Upper lobe of right lung (tissue), 1 donor: ENCODE measurements at regions not wholly inside any gene's neighbourhood (a gene's known extent, or its start where the extent isn't known, plus 50 kb on each side); places are given as distances from the start of the nearest gene placed in this dataset.
A peak's percentile ranks its signal among the peaks of the same experiment; 100 is the strongest.

Source experiments
- ATAC-seq: fragments of 200-7000 bp; cut with Tn5 transposase; one replicate; pipeline ENCODE4 v1.9.1; 2020; ENCODE audit warnings: mild to moderate bottlenecking, moderate library complexity
- DNase-seq: peaks from one replicate; pipeline ENCODE4 v3.0.0-alpha.2; 2020
- H3K27ac ChIP-seq: fragments of 200-600 bp; one replicate; pipeline ENCODE4 v1.8.0; 2022
- H3K27me3 ChIP-seq: fragments of 200-600 bp; one replicate; pipeline ENCODE4 v1.8.0; 2022; ENCODE audit warnings: mild to moderate bottlenecking
- H3K36me3 ChIP-seq: fragments of 200-600 bp; one replicate; pipeline ENCODE4 v1.8.0; 2022
- H3K4me1 ChIP-seq: fragments of 200-600 bp; one replicate; pipeline ENCODE4 v1.8.0; 2022
- H3K4me3 ChIP-seq: fragments of 200-600 bp; one replicate; pipeline ENCODE4 v1.8.0; 2022; ENCODE audit warnings: mild to moderate bottlenecking
- H3K9me3 ChIP-seq: fragments of 200-600 bp; one replicate; pipeline ENCODE4 v1.8.0; 2022
- intact Hi-C: fragments of 100-400 bp; cut with DNase I; formaldehyde crosslinking; loops from one replicate; pipeline ENCODE4 v1.11.0; 2022
- TF ChIP-seq, protein P1 (sequence below): fragments of 200-600 bp; IDR thresholded peaks from one replicate; pipeline ENCODE4 v1.8.0; 2022; ENCODE audit warnings: antibody characterized with exemption
- donor health status: DM: no; HTN: yes; CAD: no; lungs with severe emphysema.

GRCh38 chr13:78137404-78138142, 218.9 kb upstream of the EDNRB start:
- Histone ChIP-seq H3K4me3 (no peak overlapping the region), H3K36me3 (no peaks in the 10 kb centered on the region), H3K4me1 (no peaks in the 10 kb centered on the region), H3K9me3 (no peaks in the 10 kb centered on the region), H3K27ac (no peak overlapping the region), H3K27me3 (no peaks in the 10 kb centered on the region)
- TF ChIP-seq, protein P1, sequence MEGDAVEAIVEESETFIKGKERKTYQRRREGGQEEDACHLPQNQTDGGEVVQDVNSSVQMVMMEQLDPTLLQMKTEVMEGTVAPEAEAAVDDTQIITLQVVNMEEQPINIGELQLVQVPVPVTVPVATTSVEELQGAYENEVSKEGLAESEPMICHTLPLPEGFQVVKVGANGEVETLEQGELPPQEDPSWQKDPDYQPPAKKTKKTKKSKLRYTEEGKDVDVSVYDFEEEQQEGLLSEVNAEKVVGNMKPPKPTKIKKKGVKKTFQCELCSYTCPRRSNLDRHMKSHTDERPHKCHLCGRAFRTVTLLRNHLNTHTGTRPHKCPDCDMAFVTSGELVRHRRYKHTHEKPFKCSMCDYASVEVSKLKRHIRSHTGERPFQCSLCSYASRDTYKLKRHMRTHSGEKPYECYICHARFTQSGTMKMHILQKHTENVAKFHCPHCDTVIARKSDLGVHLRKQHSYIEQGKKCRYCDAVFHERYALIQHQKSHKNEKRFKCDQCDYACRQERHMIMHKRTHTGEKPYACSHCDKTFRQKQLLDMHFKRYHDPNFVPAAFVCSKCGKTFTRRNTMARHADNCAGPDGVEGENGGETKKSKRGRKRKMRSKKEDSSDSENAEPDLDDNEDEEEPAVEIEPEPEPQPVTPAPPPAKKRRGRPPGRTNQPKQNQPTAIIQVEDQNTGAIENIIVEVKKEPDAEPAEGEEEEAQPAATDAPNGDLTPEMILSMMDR: peak; percentile 75
- DNase-seq: no peak
- intact Hi-C loops: loop anchor here (10.0 kb wide), 1 partner anchor 837 kb away; no protein-coding TSS in a partner anchor
- peak; percentile 95 for ATAC-seq

GRCh38 chr13:78136966-78137365, 218.3 kb upstream of the EDNRB start:
- DNase-seq (no peak), ATAC-seq (no peak)
- intact Hi-C loops: loop anchor here (10.0 kb wide), 1 partner anchor 838 kb away; no protein-coding TSS in a partner anchor
- no peaks in the 10 kb centered on the region for H3K27me3 ChIP-seq
- TF ChIP-seq, protein P1: no peak
- no peaks in the 10 kb centered on the region for H3K9me3 ChIP-seq
- no peak overlapping the region for H3K27ac ChIP-seq
- H3K4me3 ChIP-seq: no peak overlapping the region
- no peaks in the 10 kb centered on the region for H3K4me1 ChIP-seq
- H3K36me3 ChIP-seq: no peaks in the 10 kb centered on the region

- Histone ChIP-seq H3K9me3 (no peaks in the 10 kb centered on the region), H3K4me1 (no peaks in the 10 kb centered on the region), H3K4me3 (no peak overlapping the region), H3K36me3 (no peaks in the 10 kb centered on the region), H3K27me3 (no peaks in the 10 kb centered on the region), H3K27ac (no peak overlapping the region)
- ATAC-seq (no peak), DNase-seq (no peak)
- intact Hi-C loops: loop anchor here (10.0 kb wide), 1 partner anchor 841 kb away; no protein-coding TSS in a partner anchor
- TF ChIP-seq, protein P1: no peak
Observed at GRCh38 chr13:78133511-78133910, 214.9 kb upstream of the EDNRB start.

DNA sequence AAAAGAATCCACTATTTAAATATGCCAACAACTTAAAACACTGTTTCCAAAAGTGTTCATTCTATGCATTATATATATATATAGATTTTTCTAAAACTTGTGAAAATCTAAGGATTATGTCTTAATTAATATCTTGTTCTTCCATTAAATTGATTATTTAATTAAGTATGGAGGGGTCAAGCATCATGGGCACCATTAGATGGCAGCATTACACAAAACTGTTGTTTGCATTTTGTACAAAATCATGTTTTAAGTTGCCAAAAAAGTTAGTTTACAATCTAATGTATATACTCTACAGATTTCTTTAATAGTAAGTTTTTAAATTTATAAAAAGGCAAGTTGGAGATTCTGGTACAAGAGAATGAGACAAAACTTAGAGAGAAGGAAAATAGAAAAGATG, 213.2 kb upstream of the EDNRB start:
- Histone ChIP-seq H3K36me3 (no peaks in the 10 kb centered on the region), H3K9me3 (no peaks in the 10 kb centered on the region), H3K4me1 (no peaks in the 10 kb centered on the region), H3K27ac (no peak overlapping the region), H3K27me3 (no peaks in the 10 kb centered on the region), H3K4me3 (no peak overlapping the region)
- DNase-seq: no peak
- no peak for ATAC-seq
- intact Hi-C loops: loop anchor here (10.0 kb wide), 1 partner anchor 843 kb away; no protein-coding TSS in a partner anchor
- TF ChIP-seq, protein P1: no peak

DNA sequence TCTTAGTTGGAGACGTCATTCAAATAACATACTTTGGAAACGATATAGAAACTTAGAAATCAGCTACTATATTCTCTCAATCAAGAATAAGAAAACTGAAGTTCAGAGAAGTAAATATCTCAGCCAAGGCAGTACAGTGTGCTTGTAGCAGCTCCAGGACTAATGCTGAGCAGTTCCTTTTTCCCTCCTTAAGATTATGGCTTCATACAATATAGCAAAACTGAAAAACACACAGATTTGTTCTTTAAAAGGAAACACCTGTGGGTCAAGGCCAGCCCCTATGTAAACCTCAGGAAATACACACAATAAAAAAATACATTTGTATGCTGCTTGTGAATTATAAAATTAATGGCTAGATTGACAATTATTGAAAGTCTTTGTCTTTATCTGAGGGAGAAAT, 212.7 kb upstream of the EDNRB start:
- Histone ChIP-seq H3K4me3 (no peak overlapping the region), H3K27me3 (no peaks in the 10 kb centered on the region), H3K27ac (no peak overlapping the region), H3K36me3 (no peaks in the 10 kb centered on the region), H3K4me1 (no peaks in the 10 kb centered on the region), H3K9me3 (no peaks in the 10 kb centered on the region)
- TF ChIP-seq, protein P1: no peak
- ATAC-seq (no peak), DNase-seq (no peak)
- intact Hi-C loops: loop anchor here (10.0 kb wide), 1 partner anchor 843 kb away; no protein-coding TSS in a partner anchor
